Fibroblast of skin of scalp (primary cell): ENCODE measurements at regions not wholly inside any gene's neighbourhood (a gene's known extent, or its start where the extent isn't known, plus 50 kb on each side); places are given as distances from the start of the nearest gene placed in this dataset.

Experiments used
- DNase-seq: peaks from one replicate; pipeline ENCODE4 v3.0.0-alpha.2; 2013

DNA sequence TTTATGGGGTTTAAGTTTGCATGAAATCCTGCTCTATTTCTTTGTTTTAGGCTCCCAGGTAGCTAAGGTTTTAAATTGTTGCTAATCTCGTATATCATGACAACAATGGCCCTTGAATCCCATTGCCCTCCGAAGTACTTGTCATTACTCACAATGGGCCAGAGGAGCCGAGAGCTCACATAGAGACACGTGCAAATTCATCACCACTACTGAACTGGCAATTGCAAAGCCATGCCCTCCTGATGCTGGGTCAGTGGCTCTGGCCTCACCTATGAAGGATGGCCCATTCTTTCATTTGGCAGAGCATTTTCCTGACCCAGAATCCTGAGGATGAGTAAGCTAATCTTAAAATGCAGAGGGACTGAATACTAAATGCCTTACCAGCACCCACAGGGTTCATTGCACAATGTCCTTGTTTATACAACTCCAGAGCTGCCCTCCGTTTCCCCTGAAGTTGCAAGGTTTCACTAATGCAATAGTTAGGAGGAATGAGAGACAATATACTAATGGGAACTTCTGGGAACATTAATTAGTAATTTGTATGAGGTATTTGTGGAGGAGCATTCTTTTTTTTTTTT, 71.6 kb upstream of the GAREM1 start:
- no peak for DNase-seq

- no peak for DNase-seq
Observed at GRCh38 chr18:32530947-32531651, 60.4 kb upstream of the GAREM1 start.

GRCh38 chr18:32529722-32530420, 59.2 kb upstream of the GAREM1 start:
- DNase-seq, result no peak

DNA sequence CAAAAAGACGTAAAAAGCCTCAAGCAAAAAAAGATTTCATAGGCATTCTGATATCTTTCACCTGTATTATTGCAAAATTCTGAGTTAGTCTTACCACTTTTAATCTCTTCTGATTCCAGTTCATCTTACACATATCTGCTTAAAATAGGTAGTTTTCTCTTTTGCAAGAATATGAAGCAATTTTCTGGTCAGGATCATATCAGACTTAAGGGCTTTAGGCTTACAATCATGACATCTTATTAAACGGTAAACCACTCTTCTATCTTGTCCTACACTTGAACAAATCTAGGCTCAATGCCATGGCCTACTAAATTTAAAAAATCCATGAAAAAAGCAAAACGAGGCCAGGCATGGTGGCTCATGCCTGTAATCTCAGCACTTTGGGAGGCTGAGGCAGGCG, 50.1 kb upstream of the GAREM1 start:
- no peak for DNase-seq
